Small intestine (tissue), 7 donors: ENCODE measurements at regions not wholly inside any gene's neighbourhood (a gene's known extent, or its start where the extent isn't known, plus 50 kb on each side); places are given as distances from the start of the nearest gene placed in this dataset.
"Not testable (repeated sequence)": the region's sequence is repeated elsewhere in the genome, so short reads cannot be mapped to it uniquely, and the experiment has no call there.

Source experiments
- DNase-seq, 2 donors: peaks; one replicate each; pipeline versions ENCODE4 v3.0.0 to v3.0.0-alpha.2; 2013
- FAIRE-seq: peaks from 2 replicates; lab custom pipeline; 2012; peaks lifted over from hg19 to GRCh38; lab: Jason Lieb, UNC
- H3K27ac ChIP-seq, 3 donors: one replicate each; pipeline ENCODE4 v1.5.1; 2013; ENCODE audit warnings: low read length in 2 of 3, mild to moderate bottlenecking in 2 of 3, control low read depth in 1 of 3, inconsistent platforms in 1 of 3, low read depth in 1 of 3, moderate library complexity in 1 of 3
- H3K27me3 ChIP-seq, 3 donors: one replicate each; pipeline ENCODE4 v1.6.1; 2013; ENCODE audit warnings: low read length in 3 of 3, inconsistent platforms in 1 of 3; ENCODE audit not compliant: control insufficient read depth in 3 of 3, insufficient read depth in 3 of 3
- H3K36me3 ChIP-seq, 3 donors: one replicate each; pipeline ENCODE4 v1.6.1; 2013; ENCODE audit warnings: low read length in 3 of 3, inconsistent platforms in 1 of 3, low read depth in 1 of 3, mild to moderate bottlenecking in 1 of 3, moderate library complexity in 1 of 3; ENCODE audit not compliant: control insufficient read depth in 3 of 3, insufficient read depth in 2 of 3
- H3K4me1 ChIP-seq, 3 donors: one replicate each; pipeline ENCODE4 v1.6.1; 2013; ENCODE audit warnings: low read length in 2 of 3, inconsistent platforms in 1 of 3, low read depth in 1 of 3, mild to moderate bottlenecking in 1 of 3, moderate library complexity in 1 of 3; ENCODE audit not compliant: control insufficient read depth in 3 of 3, insufficient read depth in 2 of 3
- H3K4me3 ChIP-seq, 3 donors: one replicate each; pipeline ENCODE4 v1.5.1; 2013; ENCODE audit warnings: low read length in 3 of 3, control low read depth in 1 of 3, inconsistent platforms in 1 of 3, low read depth in 1 of 3, mild to moderate bottlenecking in 1 of 3, moderate library complexity in 1 of 3
- H3K9me3 ChIP-seq, 2 donors: one replicate each; pipeline ENCODE4 v1.6.1; 2013; ENCODE audit warnings: low read depth in 1 of 2, low read length in 1 of 2; ENCODE audit not compliant: control insufficient read depth in 2 of 2, insufficient read depth in 1 of 2
- WGBS, 3 donors: extraction: QIAGEN DNeasy Blood & Tissue Kit; methylation state at CpG; one replicate each; pipeline ENCODE4 v1.1.7; 2013; 5-methylcytosine and 5-hydroxymethylcytosine counted together
- donor health status: healthy with polysubstance abuse.
- donor health status: control.
- donor health status: control.
- donor health status: Bipolar disorder and iron deficiency.
- donor health status: healthy.

DNA sequence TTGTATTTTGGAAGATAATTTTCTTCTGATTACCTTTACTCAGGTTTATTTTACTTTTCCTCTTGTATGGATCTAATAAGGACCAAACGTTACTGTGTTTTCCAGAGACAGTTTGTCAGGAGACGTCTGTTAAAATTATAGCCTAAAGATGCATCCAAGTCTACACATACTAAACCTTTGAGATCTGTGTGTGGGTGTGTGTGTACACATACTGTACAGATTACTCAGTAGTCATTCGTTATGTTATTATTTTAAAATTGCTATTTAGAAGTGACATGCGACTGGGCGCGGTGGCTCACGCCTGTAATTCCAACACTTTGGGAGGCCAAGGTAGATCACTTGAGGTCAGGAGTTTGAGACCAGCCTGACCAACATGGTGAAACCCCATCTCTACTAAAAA lies 51.6 kb upstream of the CNTLN start:
- no peak for DNase-seq
- Histone ChIP-seq H3K27ac (no peak overlapping the region), H3K4me1 (no peaks in the 10 kb centered on the region), H3K27me3 (no peaks in the 10 kb centered on the region), H3K9me3 (no peaks in the 10 kb centered on the region), H3K36me3 (no peaks in the 10 kb centered on the region), H3K4me3 (no peak overlapping the region)
- 83 to 90% (median 86%) methylated on average over 7 of the region's 7 CpGs for WGBS, 3 donors
- no peak for FAIRE-seq

DNA sequence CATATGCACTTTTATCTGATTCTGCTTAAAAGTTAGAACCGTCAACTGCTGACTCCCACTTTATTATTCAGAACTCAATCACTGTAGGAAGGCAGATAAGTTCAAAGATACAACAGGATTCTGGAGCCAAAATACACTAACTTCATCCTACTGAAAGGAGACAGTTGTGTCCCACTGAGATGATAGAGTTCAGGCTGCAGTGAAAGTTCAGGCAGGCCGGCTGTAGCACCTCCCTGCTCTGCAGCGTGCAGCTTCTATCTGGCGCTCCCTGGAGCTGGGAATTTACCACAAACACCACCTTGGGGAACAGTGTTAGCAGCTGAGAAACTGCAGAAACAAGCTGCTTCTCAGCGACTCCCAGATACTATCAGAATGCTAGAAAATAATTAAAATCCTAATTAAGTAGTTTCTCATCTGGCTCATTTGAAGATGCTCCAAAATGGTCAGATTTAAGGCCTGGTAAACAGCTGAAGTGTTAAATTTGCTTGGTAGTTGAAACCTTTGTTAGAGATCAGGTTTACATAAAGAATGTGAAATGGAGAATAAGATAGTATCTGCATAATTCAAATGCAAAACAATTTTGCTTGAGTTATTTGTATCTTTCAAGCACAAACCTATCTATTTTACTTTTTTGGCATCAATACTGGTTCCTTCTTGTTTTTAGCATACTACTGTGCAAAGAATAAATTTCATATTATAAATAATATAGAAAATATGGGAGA lies 52.3 kb upstream of the CNTLN start:
- 39 to 54% (median 49%) methylated on average over 5 of the region's 5 CpGs for WGBS, 3 donors

DNA sequence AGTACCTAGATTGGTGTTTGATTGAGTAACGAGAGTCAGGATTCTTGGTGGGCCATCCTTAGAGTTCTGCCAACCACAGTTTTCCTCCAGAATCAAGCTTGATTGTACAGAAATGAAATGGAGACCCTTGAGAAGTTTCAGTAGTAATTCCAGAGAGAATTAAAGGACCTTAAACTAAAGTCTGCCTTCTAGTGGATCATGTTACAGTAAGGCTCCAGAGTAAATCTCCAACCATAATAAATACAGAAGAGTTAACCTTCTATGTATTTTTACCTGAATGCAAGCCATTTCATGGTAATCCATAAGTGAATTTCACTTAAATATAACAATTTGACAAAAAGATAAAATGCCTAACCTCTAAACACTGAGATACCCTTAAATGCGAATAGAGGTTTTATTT lies 53.0 kb upstream of the CNTLN start:
- Histone ChIP-seq H3K4me3 (no peak overlapping the region), H3K27me3 (no peaks in the 10 kb centered on the region), H3K36me3 (no peaks in the 10 kb centered on the region), H3K9me3 (no peaks in the 10 kb centered on the region), H3K27ac (no peak overlapping the region), H3K4me1 (no peaks in the 10 kb centered on the region)
- FAIRE-seq (no peak), DNase-seq (no peak)
- WGBS, 3 donors: 87 to 93% (median 90%) methylated on average over 2 of the region's 2 CpGs

More for the DNA sequence above, 52.3 kb upstream of the CNTLN start:
- FAIRE-seq (no peak), DNase-seq (peak in 1 of 2 donors; percentile 16)
- H3K27ac ChIP-seq: no peak overlapping the region
- no peaks in the 10 kb centered on the region for H3K27me3 ChIP-seq
- no peaks in the 10 kb centered on the region for H3K36me3 ChIP-seq
- H3K4me3 ChIP-seq: no peak overlapping the region
- H3K9me3 ChIP-seq: no peaks in the 10 kb centered on the region
- no peaks in the 10 kb centered on the region for H3K4me1 ChIP-seq

DNA sequence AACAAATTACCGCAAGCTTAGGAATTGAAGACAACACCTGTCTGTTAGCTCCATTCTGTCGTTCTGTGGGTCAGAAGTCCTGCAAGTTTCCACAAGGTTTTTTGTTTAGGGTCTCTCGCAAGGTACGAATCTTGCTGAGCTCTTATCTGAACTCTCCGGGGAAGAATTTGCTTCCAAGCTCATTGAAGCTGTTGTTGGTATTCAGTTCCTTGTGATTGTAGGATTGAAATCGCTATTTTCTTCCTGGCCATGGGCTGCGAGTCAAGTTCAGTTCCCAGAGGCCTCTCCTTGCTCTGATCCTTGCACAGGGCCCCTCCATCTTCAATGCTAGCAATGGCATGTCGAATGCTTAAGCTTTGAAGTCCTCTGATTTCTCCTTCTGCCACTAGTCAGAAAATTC lies 53.5 kb upstream of the CNTLN start:
- Histone ChIP-seq H3K27me3 (no peaks in the 10 kb centered on the region), H3K27ac (no peak overlapping the region), H3K9me3 (no peaks in the 10 kb centered on the region), H3K4me3 (no peak overlapping the region), H3K4me1 (no peaks in the 10 kb centered on the region), H3K36me3 (no peaks in the 10 kb centered on the region)
- DNase-seq (no peak), FAIRE-seq (no peak)
- WGBS, 3 donors: 60 to 75% (median 60%) methylated on average over 8 of the region's 8 CpGs

DNA sequence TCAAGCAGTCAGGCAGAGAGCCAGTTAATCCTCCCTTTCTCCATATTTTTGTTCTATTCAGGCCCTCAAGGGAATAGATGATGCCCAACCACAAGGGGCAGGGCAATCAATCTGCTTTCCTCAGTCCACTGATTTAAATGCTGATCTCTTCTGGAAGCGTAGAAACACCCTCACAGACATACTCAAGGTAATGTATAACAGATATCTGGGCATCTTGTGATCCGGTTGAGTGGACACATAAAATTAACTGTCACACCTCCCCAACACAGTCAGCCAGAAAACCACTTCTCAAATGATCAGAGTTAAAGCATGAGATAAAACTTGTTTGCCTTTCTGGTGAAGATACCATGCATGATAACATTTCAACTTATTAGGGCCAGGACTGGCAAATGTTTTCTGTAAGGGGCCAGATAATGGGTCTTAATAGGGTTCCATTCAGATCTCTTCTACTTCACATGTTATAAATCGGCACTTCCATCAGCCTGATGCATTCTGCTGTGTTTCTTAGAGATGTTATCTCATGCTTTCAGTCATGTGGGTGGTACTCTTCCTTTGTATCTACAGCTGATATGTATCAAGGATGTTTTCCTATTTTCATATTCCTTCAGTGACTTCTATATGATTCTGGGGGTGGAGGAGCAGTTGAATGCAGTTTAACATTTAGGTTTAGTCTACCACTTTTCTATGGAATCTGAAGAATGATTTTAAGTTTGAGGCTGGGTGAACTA lies 58.9 kb upstream of the CNTLN start:
- Histone ChIP-seq H3K4me1 (no peaks in the 10 kb centered on the region), H3K27ac (no peak overlapping the region), H3K4me3 (no peak overlapping the region), H3K9me3 (no peaks in the 10 kb centered on the region), H3K36me3 (no peaks in the 10 kb centered on the region), H3K27me3 (no peaks in the 10 kb centered on the region)
- no peak for FAIRE-seq
- WGBS, 3 donors: 70 to 79% (median 74%) methylated on average over 3 of the region's 3 CpGs
- DNase-seq: no peak

DNA sequence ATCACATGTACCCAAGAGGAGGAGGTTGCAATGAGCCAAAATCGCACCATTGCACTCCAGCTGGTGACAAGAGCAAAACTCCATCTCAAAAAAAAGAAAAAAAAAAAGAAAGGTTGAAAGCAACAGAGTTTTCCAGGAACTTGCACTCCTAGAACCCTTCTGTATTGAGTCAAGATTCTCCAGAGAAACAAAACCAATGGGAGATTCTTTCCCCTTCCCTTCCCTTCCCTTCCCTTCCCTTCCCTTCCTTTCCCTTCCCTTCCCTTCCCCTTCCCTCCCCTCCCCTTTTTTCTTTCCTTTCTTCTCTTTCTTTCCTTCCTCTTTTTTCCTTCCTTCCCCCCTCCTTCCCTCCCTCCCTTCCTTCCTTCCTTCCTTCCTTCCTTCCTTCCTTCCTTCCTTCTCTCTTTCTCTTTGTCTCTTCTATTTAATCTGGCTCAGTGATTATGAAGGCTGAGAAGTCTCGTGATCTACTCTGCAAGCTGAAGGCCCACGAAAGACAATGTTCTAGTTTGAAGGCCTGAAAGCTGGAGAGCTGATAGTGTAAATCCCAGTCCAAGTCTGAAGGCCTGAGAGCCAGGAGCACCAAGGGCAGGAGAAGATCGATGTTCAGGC lies 59.6 kb upstream of the CNTLN start:
- Histone ChIP-seq H3K4me3 (no peak overlapping the region), H3K27me3 (no peaks in the 10 kb centered on the region), H3K4me1 (no peaks in the 10 kb centered on the region), H3K9me3 (no peaks in the 10 kb centered on the region), H3K36me3 (no peaks in the 10 kb centered on the region), H3K27ac (no peak overlapping the region)
- 72 to 84% (median 80%) methylated on average over 4 of the region's 4 CpGs for WGBS, 3 donors
- no peak for DNase-seq
- FAIRE-seq: no peak

DNA sequence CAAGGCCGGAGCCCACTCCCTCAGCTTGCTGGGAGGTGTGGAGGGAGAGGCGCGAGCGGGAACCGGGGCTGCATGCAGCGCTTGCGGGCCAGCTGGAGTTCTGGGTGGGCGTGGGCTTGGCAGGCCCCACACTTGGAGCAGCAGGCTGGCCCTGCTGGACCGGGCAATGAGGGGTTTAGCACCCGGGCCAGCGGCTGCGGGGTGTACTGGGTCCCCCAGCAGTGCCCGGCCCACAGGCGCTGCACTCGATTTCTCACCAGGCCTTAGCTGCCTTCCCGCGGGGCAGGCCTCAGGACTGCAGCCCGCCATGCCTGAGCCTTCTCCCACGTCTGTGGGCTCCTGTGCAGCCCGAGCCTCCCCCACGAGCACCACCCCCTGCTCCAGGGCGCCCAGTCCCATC lies 62.3 kb upstream of the CNTLN start:
- H3K9me3 ChIP-seq, H3K36me3 ChIP-seq, H3K4me1 ChIP-seq, FAIRE-seq, H3K4me3 ChIP-seq, DNase-seq, H3K27me3 ChIP-seq, H3K27ac ChIP-seq: not testable (repeated sequence)
- 96 to 97% (median 96%) methylated on average over 14 to 22 of the region's 22 CpGs for WGBS, 3 donors

DNA sequence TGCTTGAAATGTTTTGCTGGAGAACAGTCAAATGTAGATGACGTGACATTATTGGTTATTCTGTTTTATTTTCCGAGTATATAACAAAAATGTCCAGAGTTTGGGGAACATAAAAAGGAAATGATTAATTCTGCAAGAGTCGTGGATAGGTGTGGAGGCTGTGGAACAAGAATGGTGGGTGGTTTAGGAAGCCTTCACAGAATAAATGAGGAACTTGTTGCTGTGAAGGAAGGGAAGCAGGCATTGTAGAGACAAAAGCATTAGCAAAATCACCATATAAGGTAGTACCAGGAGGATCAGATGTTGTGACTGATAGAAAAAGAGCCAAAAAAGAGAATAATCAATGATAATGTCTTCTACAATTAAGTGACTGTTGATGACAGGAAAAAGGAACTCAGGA lies 66.2 kb upstream of the CNTLN start:
- no peak overlapping the region for H3K4me3 ChIP-seq
- H3K4me1 ChIP-seq: no peaks in the 10 kb centered on the region
- H3K9me3 ChIP-seq: no peaks in the 10 kb centered on the region
- no peaks in the 10 kb centered on the region for H3K36me3 ChIP-seq
- no peak for FAIRE-seq
- DNase-seq: no peak
- no peaks in the 10 kb centered on the region for H3K27me3 ChIP-seq
- H3K27ac ChIP-seq: no peak overlapping the region
- WGBS, 3 donors: 68 to 75% (median 75%) methylated on average over 3 of the region's 3 CpGs
